PC-3 (cell line): ENCODE measurements at regions not wholly inside any gene's neighbourhood (a gene's known extent, or its start where the extent isn't known, plus 50 kb on each side); places are given as distances from the start of the nearest gene placed in this dataset.

Experiments
- CTCF ChIP-seq: fragments of 300-600 bp; sonication (generic); conservative IDR thresholded peaks from 2 replicates; pipeline ENCODE4 v1.5.1; 2017; ENCODE audit warnings: antibody characterized with exemption, low read depth, mild to moderate bottlenecking, low read length
- EZH2 ChIP-seq: fragments of 300-600 bp; sonication (generic); IDR thresholded peaks from one replicate; pipeline ENCODE4 v1.6.1; 2017; ENCODE audit warnings: antibody characterized with exemption, mild to moderate bottlenecking, low read length; ENCODE audit not compliant: unreplicated experiment
- EZH2phosphoT487 ChIP-seq: fragments of 300-600 bp; sonication (generic); IDR thresholded peaks from 2 replicates; pipeline ENCODE4 v1.6.1; 2018; ENCODE audit warnings: mild to moderate bottlenecking, antibody characterized with exemption, low read length, borderline replicate concordance

- TF ChIP-seq CTCF: no peak
- TF ChIP-seq EZH2phosphoT487: no peak
- TF ChIP-seq EZH2: no peak
Observed at GRCh38 chr5:131000289-131000688, 164.8 kb downstream of the HINT1 start.
